ENCODE measurements at regions not wholly inside any gene's neighbourhood (a gene's known extent, or its start where the extent isn't known, plus 50 kb on each side); places are given as distances from the start of the nearest gene placed in this dataset.

GRCh38 chr7:16137944-16138343 lies 283.4 kb downstream of the CRPPA start:
- DNase-seq (ENCODE audit: low spot score): no peak

GRCh38 chr7:16136896-16137295 lies 284.4 kb downstream of the CRPPA start:
- DNase-seq (ENCODE audit: low spot score): no peak

DNA sequence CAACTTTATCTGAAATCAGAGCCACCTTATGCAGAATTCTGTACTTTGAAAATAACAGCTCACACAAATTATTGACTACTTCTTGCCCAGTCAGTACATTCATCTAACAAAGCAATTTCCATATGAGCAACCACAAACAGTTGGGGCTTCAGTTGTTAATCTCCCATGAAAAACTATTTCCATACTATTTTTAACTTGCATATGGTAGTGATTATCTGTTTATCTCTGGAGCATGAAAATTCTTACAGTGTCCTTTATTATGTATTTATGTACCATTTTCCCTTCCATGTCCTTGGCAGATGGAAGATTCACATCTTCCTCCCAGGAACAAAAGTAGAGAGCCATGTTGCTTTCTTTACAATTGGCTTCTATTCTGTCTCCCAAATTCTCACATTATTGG lies 285.7 kb downstream of the CRPPA start:
- no peak for DNase-seq (ENCODE audit: low spot score)

GRCh38 chr7:16130111-16131110 lies 290.9 kb downstream of the CRPPA start:
- DNase-seq (ENCODE audit: low spot score): no peak

GRCh38 chr7:16129431-16130110 lies 291.8 kb downstream of the CRPPA start:
- DNase-seq (ENCODE audit: low spot score): no peak

DNA sequence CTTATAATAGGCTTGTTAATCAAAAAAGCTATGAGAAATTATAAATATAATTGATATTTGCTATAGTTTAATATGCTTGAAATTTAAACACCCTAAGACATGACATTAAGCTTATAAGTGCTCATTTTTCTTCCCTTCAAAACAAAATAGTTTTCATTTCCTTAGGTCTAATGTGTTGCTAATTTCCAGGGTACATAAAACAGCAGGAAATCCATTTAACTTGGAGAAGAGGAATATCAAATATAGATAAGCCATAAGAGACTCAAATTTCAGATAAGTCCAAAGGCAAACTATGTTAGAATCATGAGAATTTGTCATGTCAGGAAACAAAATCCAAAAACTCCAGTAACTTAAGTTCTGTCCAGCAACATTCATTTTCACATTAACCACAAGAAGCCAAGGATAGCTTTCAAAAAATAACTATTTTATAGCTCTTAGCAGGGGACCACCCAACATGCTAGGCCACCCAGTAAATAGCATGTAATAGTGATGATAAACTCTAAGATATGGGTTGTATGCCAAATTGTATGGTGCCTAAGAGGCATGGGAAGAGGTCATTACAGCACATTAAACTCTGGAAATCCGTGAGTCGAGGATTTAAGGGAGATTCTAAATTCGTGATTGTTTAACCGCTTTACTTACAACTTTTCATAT lies 298.1 kb downstream of the CRPPA start:
- DNase-seq (ENCODE audit: low spot score): no peak

DNA sequence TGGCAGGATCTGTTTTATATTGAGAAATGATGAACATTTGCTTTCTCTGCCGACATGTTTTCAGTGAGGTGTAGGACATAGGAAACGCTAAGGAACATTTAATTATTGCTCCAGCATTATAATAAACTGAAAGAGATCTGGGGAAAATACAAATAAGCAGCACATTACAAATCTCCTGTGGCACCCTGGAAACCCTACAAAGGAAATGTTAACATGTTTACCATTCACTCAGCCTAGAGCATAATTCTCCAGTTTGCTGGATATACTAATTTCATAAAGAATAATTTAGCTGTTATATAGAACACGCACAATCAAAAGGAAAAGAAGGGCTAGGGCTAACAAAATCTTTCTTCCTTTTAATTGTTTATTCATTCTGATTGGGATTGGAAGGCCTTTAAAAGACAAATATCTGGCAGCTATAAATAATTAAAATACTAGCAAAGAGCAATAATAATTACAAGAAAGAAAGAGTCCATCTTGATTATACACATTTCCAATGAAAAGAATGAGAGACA lies 299.4 kb downstream of the CRPPA start:
- no peak for DNase-seq (ENCODE audit: low spot score)

- no peak for DNase-seq (ENCODE audit: low spot score)
These were observed 306.0 kb downstream of the CRPPA start for GRCh38 chr7:16115374-16115773.

- DNase-seq (ENCODE audit: low spot score): no peak
These were observed 306.7 kb downstream of the CRPPA start for GRCh38 chr7:16114633-16115032.

DNA sequence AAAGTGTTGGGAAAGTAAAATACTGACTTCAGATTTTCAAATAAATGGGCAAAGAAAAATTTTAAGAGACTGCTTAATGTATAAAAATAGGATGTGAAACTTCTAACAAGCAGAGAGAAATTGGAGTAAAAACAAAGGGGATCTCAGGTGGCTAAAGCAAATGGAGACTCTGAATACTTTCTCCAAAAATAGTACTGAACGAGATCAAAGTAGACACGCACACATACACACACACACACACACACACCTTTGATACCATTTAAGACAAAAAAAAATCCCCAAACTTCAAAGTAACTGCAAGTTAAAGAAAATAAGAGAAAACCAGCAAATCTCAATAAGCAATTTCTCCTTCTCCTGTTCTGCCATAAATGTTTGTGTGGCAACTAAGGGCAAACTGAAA lies 307.3 kb downstream of the CRPPA start:
- no peak for DNase-seq (ENCODE audit: low spot score)

DNA sequence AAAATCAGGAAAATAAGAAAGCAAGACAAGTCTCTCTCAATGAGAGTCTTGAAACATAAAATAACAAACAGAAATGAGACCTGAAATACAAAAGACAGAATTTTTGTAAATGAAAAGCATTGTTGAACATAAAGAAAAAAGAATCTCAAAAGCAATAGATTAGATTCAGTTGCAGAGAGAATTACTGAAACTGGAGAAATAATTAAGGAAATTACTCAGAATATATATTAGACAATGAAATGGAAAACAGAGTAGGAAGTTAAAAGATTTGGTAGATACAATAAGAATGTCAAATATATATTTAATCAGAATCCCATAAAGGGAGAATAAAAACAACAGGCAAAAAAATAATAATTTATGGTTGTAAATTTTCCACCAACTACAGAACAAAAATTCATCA lies 308.3 kb downstream of the CRPPA start:
- DNase-seq (ENCODE audit: low spot score): no peak

- no peak for DNase-seq (ENCODE audit: low spot score)
These were observed 314.5 kb downstream of the CRPPA start for GRCh38 chr7:16106869-16107268.

DNA sequence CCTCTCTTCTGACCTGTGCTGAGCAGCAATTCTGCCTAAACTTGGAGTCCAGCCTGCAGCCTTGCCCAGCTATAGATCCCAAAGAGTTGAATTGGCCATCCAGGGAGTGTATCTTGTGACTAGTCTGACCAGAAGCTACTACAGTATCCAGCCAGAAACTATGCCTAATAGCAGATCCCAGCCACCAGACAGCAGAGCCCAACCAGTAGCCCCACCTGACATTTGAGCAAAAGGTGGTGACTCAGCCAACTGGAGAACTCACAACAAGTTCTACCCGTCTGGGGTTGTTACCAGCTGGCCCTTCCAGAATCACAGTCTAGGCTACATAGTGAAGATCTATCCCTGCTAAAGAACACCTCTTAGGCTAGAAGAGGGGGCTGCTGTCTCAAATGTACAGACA lies 315.0 kb downstream of the CRPPA start:
- DNase-seq (ENCODE audit: low spot score): no peak

GRCh38 chr7:16099302-16099849 lies 322.0 kb downstream of the CRPPA start:
- DNase-seq (ENCODE audit: low spot score): no peak

GRCh38 chr7:16098585-16099179 lies 322.7 kb downstream of the CRPPA start:
- DNase-seq (ENCODE audit: low spot score): no peak

DNA sequence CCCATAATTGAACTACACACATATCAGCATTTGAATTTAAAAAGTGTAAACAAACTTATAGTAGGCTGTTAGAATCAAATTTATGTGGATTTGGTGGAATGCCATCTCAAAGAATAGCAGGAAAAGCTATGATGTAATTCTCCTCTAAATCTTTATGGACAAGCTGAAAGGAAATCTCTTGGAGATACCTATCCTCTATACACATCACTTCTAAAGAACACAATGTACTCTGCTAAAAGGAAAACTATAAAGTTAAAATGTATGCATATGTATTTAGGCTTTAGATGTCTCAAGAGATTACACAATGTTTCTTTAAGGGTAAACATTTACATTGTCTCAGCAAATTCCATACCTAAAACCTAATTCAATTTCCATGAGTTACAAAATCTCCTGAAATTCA lies 323.3 kb downstream of the CRPPA start:
- DNase-seq (ENCODE audit: low spot score): no peak

GRCh38 chr7:16095171-16095950 lies 326.0 kb downstream of the CRPPA start:
- DNase-seq (ENCODE audit: low spot score): no peak

DNA sequence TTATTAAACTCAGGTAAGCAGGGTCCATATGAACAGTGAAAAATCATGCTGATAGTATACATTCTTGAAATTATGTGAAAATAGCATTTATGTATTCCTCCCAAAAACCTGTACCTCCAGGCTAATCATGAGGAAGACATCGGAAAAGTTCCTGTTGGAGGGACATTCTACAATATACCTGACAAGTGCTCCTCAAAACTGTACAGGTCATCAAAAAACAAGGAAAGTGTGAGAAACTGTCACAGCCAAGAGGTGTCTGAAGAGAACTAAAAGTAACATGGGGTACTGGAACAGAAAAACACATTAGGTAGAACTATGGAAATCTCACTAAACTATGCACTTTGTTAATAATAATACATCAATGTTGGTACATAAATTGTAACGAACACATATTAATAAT lies 326.7 kb downstream of the CRPPA start:
- DNase-seq (ENCODE audit: low spot score): no peak

DNA sequence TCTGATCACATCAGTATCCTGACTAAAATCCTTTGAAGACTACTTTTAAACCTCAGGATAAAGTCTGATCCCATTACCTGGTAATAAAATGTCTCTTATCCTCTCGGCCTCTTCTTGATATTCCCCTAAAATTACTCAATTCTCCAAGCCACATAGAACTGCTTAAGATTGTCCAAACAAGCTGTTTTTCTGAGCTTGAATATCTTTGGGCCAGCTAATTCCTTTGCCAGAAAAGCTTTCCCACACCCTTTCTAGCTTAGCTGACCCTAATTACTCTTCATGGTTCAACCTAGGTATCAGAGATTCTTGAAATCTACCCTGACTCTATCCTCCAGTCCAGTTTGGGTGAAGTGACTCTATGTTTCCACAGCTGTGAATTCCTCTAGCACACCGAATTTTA lies 328.6 kb downstream of the CRPPA start:
- DNase-seq (ENCODE audit: low spot score): no peak

- DNase-seq (ENCODE audit: low spot score): no peak
These were observed 329.5 kb downstream of the CRPPA start for GRCh38 chr7:16091701-16092310.

- no peak for DNase-seq (ENCODE audit: low spot score)
These were observed 331.5 kb downstream of the CRPPA start for GRCh38 chr7:16089801-16090200.
